H1 (cell line): ENCODE measurements at regions not wholly inside any gene's neighbourhood (a gene's known extent, or its start where the extent isn't known, plus 50 kb on each side); places are given as distances from the start of the nearest gene placed in this dataset.
A peak's percentile ranks its signal among the peaks of the same experiment; 100 is the strongest.

Experiments
- CBX8 ChIP-seq: fragments of 300-800, 300-1000 bp; sonication (generic); IDR thresholded peaks from 2 replicates; pipeline ENCODE4 v1.7.1; 2016; ENCODE audit warnings: low read depth, low read length, borderline replicate concordance
- CHD7 ChIP-seq: fragments of 300-600 bp; sonication (generic); IDR thresholded peaks from 2 replicates; pipeline ENCODE4 v1.7.1; 2012; ENCODE audit warnings: low read length, moderate library complexity, mild to moderate bottlenecking, inconsistent platforms; ENCODE audit not compliant: insufficient replicate concordance
- RAD21 ChIP-seq, 2 experiments: IDR thresholded peaks in 1 of 2; conservative IDR thresholded peaks in 1 of 2; 2 replicates each; pipeline ENCODE4 v1.6.1; 2011; ENCODE audit warnings: low read depth in 2 of 2, low read length in 2 of 2, improper control_type of control experiment in 1 of 2, inconsistent platforms in 1 of 2, mild to moderate bottlenecking in 1 of 2, moderate library complexity in 1 of 2
- RFX5 ChIP-seq: IDR thresholded peaks from 2 replicates; pipeline ENCODE4 v1.6.1; 2011; ENCODE audit warnings: low read depth, low read length, improper control_type of control experiment, borderline replicate concordance

GRCh38 chr1:187051618-187052232 is 223.0 kb downstream of the PLA2G4A start (continued):
- TF ChIP-seq CHD7: no peak
- TF ChIP-seq CBX8: no peak
- no peak for TF ChIP-seq RFX5
- TF ChIP-seq RAD21 (IDR thresholded peaks at IDR 0.05 in 1 of 2, conservative IDR thresholded peaks at IDR 0.05 in 1 of 2; ENCODE audit: low read depth in 2 of 2, low read length in 2 of 2): peak; percentile 77 to 78
